GM20000 (cell line): ENCODE measurements at regions not wholly inside any gene's neighbourhood (a gene's known extent, or its start where the extent isn't known, plus 50 kb on each side); places are given as distances from the start of the nearest gene placed in this dataset.

ENCODE experiments used
- DNase-seq: peaks from one replicate; pipeline ENCODE4 v3.0.0; 2012; ENCODE audit warnings: low spot score
- CTCF ChIP-seq: IDR thresholded peaks from 2 replicates; pipeline ENCODE4 v1.5.1; 2012; ENCODE audit warnings: mild to moderate bottlenecking, control low read depth; ENCODE audit errors: extremely low read depth, missing control alignments

- no peak for TF ChIP-seq CTCF
- DNase-seq: no peak
Observed at GRCh38 chr9:79263628-79264027, 308.1 kb upstream of the TLE4 start.

DNA sequence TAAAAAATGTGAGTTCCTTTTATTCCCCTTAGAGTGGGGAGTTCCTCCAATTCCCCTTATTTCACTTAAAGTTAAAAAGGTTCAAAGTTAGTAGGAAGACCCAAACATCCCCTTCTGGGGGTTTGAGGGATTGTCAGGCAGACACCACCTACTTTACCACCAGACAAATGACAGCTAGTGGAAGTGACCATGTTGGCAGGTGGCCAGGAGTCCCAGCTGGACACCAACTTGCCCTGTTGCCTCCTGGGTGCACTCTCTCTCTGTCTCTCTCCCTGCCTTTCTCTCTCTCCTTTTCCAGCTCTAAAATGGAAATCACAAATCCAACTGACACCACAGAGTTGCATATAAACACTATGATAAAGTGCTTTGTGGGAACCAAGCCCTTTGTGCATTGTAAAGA lies 307.7 kb upstream of the TLE4 start:
- DNase-seq: no peak

GRCh38 chr9:79264511-79265355 lies 307.0 kb upstream of the TLE4 start:
- no peak for TF ChIP-seq CTCF
- DNase-seq: no peak

More for the DNA sequence above, 307.7 kb upstream of the TLE4 start:
- no peak for TF ChIP-seq CTCF

- DNase-seq: no peak
- no peak for TF ChIP-seq CTCF
Observed at GRCh38 chr9:79266986-79267385, 304.8 kb upstream of the TLE4 start.

GRCh38 chr9:79268806-79269205 lies 303.0 kb upstream of the TLE4 start:
- DNase-seq: no peak
- TF ChIP-seq CTCF: no peak

DNA sequence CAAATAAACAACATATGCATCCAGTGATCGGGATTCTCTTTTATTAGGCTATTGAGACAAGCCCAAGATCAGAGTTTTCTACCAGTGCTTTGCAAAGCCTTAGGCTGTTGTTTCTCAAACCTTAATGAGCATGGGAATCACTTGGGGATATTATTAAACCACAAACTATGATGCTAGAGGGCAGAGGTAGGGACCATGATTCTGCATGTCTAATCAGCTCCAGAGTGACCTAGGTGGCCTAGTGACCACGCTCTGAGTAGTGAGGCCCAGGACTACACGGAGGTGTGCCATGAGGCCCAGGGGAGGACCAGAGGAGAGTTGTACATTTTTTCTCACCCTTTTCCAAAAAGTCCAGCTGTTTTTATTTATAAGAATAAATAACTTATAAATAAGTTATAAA lies 298.5 kb upstream of the TLE4 start:
- no peak for DNase-seq
- TF ChIP-seq CTCF: no peak

DNA sequence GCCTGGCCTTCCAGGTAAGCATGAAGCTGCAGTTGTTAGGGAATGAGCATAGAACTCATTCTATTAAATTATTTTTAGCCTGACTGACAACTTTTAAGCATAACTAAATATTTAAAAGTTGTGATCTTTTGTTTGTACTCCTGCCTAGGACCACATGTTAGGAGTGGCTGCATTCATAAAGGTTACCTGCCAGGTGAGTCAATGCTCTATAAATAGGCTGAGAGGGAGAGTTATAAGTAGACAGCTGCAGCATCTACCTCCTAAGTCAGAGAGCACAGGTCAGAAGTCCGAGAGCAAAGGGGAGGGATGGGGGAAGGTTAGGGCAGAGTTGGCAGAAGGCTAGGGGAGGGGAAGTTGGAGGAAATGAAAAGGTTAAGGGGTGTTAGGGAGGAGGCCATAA lies 292.4 kb upstream of the TLE4 start:
- TF ChIP-seq CTCF: no peak

More for the DNA sequence above, 292.4 kb upstream of the TLE4 start:
- DNase-seq: no peak
